ENCODE measurements at regions not wholly inside any gene's neighbourhood (a gene's known extent, or its start where the extent isn't known, plus 50 kb on each side); places are given as distances from the start of the nearest gene placed in this dataset.

DNA sequence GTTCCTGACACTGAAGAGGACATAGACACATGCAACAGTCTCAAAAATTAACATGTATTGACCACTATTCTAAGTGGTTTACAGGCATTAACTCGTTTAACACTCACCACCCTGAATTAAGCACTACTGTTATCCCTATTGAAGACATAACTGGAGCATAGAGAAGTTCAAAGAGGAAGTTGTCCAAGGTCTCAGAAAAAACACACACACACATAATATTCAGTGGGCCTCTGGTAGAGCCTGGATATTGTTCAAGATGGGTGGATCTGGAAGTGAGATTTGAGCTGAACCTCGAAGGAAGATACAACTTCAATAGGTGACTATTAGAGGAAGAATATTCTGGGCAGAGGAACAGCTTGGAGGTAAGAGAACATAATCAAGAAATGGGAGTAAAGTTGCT lies 334.9 kb downstream of the HNRNPD start:
- Histone ChIP-seq H3K4me3 (no peak overlapping the region), H3K36me3 (no peaks in the 10 kb centered on the region), H3K9me3 (no peaks in the 10 kb centered on the region), H3K27ac (no peak overlapping the region), H3K4me1 (peaks cover 0 to 10% (median 8%) of the 10 kb centered on the region in 4 donors), H3K27me3 (peaks cover 25% of the 10 kb centered on the region)
- in situ Hi-C loops (cut with MboI; ENCODE audit: low pct_ligation_motif_present in 1 of 4, low pct_unique_long_range_greater_than_20kb in 1 of 4, low sequenced_read_pairs in 3 of 4), result no loop called here
- TF ChIP-seq EP300 (IDR thresholded peaks at IDR 0.05; ENCODE audit: low read depth), result no peak
- TF ChIP-seq, protein P1, sequence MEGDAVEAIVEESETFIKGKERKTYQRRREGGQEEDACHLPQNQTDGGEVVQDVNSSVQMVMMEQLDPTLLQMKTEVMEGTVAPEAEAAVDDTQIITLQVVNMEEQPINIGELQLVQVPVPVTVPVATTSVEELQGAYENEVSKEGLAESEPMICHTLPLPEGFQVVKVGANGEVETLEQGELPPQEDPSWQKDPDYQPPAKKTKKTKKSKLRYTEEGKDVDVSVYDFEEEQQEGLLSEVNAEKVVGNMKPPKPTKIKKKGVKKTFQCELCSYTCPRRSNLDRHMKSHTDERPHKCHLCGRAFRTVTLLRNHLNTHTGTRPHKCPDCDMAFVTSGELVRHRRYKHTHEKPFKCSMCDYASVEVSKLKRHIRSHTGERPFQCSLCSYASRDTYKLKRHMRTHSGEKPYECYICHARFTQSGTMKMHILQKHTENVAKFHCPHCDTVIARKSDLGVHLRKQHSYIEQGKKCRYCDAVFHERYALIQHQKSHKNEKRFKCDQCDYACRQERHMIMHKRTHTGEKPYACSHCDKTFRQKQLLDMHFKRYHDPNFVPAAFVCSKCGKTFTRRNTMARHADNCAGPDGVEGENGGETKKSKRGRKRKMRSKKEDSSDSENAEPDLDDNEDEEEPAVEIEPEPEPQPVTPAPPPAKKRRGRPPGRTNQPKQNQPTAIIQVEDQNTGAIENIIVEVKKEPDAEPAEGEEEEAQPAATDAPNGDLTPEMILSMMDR (IDR thresholded peaks at IDR 0.05), result no peak
- intact Hi-C loops (cut with DNase I; ENCODE audit: low total_unique reads), result no loop called here
- no peak for DNase-seq
- 13 to 33% methylated on average over 2 of the region's 2 CpGs for WGBS, 2 donors (ENCODE audit: low coverage in 1 of 2)

DNA sequence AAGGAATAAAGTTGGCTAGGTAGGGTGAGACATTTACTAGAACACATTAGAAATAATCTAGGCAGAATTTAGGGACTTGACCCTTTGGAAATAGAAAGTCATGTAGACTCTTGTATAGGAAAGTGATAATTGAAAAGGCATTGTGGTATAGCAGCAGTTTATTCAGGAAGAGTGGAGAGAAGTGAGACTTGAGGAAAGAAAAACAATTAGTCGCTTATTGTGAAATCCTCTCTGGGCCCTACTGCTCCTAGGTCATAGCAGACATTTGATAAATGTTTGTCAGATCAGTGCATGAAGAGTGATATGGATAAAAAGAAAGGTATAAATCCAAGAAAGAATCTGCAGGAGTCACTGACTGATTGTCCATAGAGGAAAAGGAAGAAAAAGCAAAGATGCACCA lies 337.6 kb downstream of the HNRNPD start:
- Histone ChIP-seq H3K27ac (no peak overlapping the region), H3K9me3 (no peaks in the 10 kb centered on the region), H3K27me3 (no peaks in the 10 kb centered on the region), H3K4me3 (no peak overlapping the region), H3K36me3 (no peaks in the 10 kb centered on the region), H3K4me1 (no peaks in the 10 kb centered on the region)
- WGBS, 2 donors (ENCODE audit: low coverage in 1 of 2), result 0 to 90% methylated on average over 1 of the region's 1 CpG
- intact Hi-C loops (cut with DNase I; ENCODE audit: low total_unique reads), result no loop called here
- in situ Hi-C loops (cut with MboI; ENCODE audit: low pct_ligation_motif_present in 1 of 4, low pct_unique_long_range_greater_than_20kb in 1 of 4, low sequenced_read_pairs in 3 of 4), result no loop called here
- TF ChIP-seq POLR2AphosphoS5 (IDR thresholded peaks at IDR 0.05) (no peak), EP300 (IDR thresholded peaks at IDR 0.05; ENCODE audit: low read depth) (no peak)
- TF ChIP-seq, protein P1 (IDR thresholded peaks at IDR 0.05), result no peak
- DNase-seq, result no peak

- intact Hi-C loops (cut with DNase I; ENCODE audit: low total_unique reads), result no loop called here
- in situ Hi-C loops (cut with MboI; ENCODE audit: low pct_ligation_motif_present in 1 of 4, low pct_unique_long_range_greater_than_20kb in 1 of 4, low sequenced_read_pairs in 3 of 4), result no loop called here
- no peaks in the 10 kb centered on the region for H3K27me3 ChIP-seq
- no peak for DNase-seq
- WGBS, 2 donors (ENCODE audit: low coverage in 1 of 2), result 75 to 78% methylated on average over 2 of the region's 2 CpGs
- H3K27ac ChIP-seq, result no peak overlapping the region
- H3K4me1 ChIP-seq, result no peaks in the 10 kb centered on the region
- TF ChIP-seq POLR2AphosphoS5 (IDR thresholded peaks at IDR 0.05) (no peak), EP300 (IDR thresholded peaks at IDR 0.05; ENCODE audit: low read depth) (no peak), POLR2A (IDR thresholded peaks at IDR 0.05) (no peak)
- TF ChIP-seq, protein P1 (IDR thresholded peaks at IDR 0.05), result no peak
- H3K4me3 ChIP-seq, result no peak overlapping the region
- no peaks in the 10 kb centered on the region for H3K9me3 ChIP-seq
- no peaks in the 10 kb centered on the region for H3K36me3 ChIP-seq
Measured at GRCh38 chr4:82034878-82035277, 338.9 kb downstream of the HNRNPD start.

- Histone ChIP-seq H3K27me3 (no peaks in the 10 kb centered on the region), H3K36me3 (no peaks in the 10 kb centered on the region), H3K27ac (no peak overlapping the region), H3K4me3 (no peak overlapping the region), H3K9me3 (no peaks in the 10 kb centered on the region), H3K4me1 (no peaks in the 10 kb centered on the region)
- in situ Hi-C loops (cut with MboI; ENCODE audit: low pct_ligation_motif_present in 1 of 4, low pct_unique_long_range_greater_than_20kb in 1 of 4, low sequenced_read_pairs in 3 of 4), result no loop called here
- TF ChIP-seq EP300 (IDR thresholded peaks at IDR 0.05; ENCODE audit: low read depth), result no peak
- TF ChIP-seq, protein P1 (IDR thresholded peaks at IDR 0.05), result no peak
- no peak for TF ChIP-seq POLR2A (IDR thresholded peaks at IDR 0.05)
- TF ChIP-seq POLR2AphosphoS5 (IDR thresholded peaks at IDR 0.05), result no peak
- DNase-seq, result no peak
- 45 to 58% methylated on average over 2 of the region's 2 CpGs for WGBS, 2 donors (ENCODE audit: low coverage in 1 of 2)
- intact Hi-C loops (cut with DNase I; ENCODE audit: low total_unique reads), result no loop called here
Measured at GRCh38 chr4:82033862-82034261, 339.9 kb downstream of the HNRNPD start.

All from transverse colon (tissue), 4 donors.